Endothelial cell of hepatic sinusoid (primary cell): ENCODE measurements at regions not wholly inside any gene's neighbourhood (a gene's known extent, or its start where the extent isn't known, plus 50 kb on each side); places are given as distances from the start of the nearest gene placed in this dataset.

Experiments
- in situ Hi-C: cut with HindIII; loops from 2 replicates; pipeline ENCODE4 v1.10.0; 2017; ENCODE audit warnings: low sequenced_read_pairs

- in situ Hi-C loops = no loop called here
Measured at GRCh38 chr4:144562019-144562705, 83.8 kb upstream of the HHIP start.

- in situ Hi-C loops = no loop called here
Measured at GRCh38 chr4:144564358-144564757, 81.6 kb upstream of the HHIP start.

DNA sequence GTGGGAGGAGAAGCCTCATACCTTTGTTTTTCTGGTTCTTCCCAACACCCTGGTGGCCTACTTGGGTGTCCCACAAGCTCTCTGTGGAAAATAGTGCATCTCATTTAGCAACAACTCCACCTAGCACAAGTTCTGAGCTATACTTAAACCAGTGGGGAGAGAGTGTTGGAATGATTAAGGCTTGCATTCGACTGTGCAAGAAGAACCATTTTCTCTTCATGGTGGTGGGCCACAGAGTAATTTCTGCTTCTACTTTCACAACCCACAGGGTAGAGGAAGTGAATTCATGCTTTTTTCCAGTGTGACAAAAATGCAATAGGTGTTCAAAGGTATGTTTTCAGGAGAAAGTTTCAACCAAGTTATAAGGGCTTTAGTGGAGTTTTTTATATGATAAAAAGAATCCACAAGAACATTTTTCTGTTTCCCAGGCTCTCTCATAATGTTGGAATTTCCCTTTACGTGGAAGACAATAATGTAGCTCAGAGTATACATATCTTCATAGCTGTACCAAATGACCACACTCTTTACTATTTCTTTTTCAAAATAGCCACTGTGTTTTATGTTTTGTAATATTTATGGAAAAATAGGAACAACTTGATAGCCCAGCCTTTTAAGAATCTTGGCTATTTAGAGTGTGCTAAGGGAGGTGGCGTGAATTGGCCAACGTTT lies 80.3 kb upstream of the HHIP start:
- in situ Hi-C loops = no loop called here

GRCh38 chr4:144572660-144573059 lies 73.3 kb upstream of the HHIP start:
- in situ Hi-C loops = no loop called here

DNA sequence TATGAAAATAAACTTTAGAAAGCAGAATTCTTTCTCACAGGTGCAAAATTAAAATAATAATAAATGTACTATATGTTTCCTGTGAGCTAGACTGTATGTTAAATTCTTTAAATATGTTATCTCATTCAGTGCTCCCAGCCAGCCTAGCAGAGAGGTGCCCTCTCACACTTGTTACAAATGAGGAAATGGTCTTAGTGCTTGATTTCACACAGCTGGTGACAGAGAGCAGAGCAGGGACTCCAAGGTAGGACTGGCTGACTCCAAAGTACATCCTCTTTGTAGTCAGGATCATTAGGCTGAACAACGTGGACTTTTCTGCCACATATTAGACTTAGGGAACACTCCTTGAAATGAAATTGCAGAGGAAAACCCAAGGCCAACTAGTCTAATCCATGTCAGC lies 72.0 kb upstream of the HHIP start:
- in situ Hi-C loops = no loop called here

- in situ Hi-C loops = no loop called here
Measured at GRCh38 chr4:144574509-144574908, 71.4 kb upstream of the HHIP start.

DNA sequence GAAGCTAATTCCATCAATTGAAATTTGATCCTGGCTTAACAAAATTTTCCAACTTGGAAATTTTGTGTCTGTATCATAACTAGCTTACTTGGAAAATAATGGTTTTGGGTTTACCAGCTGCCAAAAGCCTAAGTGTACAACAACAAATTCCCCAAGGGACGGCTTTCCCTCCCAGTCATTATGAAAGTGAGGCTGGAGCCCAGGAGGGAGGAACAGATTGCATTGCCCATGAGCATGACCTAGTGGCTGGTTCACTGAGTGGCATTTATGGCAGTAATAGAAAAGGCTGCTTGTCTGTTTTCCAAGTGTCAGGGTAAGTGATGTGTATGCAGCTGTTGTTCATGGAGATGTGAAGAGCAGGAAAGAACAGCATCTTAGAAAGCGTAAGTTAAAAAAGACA lies 70.8 kb upstream of the HHIP start:
- in situ Hi-C loops = no loop called here

DNA sequence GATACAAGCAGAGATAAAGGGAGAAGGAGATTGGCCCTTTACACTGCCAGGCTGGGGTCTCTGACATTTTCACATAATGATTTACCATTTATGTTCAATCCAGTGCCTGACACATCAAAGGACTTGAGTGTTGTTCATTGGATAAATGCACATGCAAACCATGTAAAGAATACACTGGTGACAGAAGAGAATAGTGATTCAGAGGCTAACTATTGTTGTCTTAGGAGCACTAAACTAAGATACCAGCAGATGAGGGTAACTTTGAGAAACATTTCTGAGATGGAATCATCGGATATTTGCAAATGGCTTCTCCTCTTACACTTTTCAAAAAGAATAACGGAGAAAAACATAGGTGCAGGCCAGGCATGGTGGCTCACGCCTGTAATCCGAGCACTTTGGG lies 67.3 kb upstream of the HHIP start:
- in situ Hi-C loops = no loop called here

DNA sequence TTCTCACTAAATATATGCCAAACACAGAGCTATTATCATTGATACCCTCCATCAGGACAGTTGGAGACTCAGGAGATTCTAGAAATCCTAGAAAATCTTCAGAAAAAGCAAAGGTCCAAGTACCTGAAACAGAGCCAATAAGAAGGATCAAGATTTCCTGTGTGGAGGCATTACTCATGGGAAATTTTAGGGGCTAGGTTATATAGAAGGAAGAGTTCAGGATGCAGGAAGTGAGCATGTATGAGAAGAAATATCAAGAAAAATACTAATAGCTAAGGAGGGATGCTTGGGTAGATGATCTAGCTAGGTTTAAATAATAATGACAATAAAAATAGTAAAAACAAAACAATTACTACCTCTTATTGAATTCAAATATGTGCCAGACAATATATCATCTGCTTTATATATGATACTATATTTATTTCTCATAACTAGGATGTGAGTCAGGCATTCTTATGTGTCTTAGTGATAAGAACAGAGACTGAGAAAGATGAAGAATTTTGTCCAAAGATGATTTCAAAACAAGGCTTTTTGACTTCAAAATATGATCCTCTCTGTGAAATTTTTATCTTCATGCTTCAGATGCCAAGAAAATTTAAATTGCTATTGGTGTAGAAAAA lies 66.4 kb upstream of the HHIP start:
- in situ Hi-C loops = no loop called here

- in situ Hi-C loops = no loop called here
Measured at GRCh38 chr4:144580430-144580829, 65.5 kb upstream of the HHIP start.

DNA sequence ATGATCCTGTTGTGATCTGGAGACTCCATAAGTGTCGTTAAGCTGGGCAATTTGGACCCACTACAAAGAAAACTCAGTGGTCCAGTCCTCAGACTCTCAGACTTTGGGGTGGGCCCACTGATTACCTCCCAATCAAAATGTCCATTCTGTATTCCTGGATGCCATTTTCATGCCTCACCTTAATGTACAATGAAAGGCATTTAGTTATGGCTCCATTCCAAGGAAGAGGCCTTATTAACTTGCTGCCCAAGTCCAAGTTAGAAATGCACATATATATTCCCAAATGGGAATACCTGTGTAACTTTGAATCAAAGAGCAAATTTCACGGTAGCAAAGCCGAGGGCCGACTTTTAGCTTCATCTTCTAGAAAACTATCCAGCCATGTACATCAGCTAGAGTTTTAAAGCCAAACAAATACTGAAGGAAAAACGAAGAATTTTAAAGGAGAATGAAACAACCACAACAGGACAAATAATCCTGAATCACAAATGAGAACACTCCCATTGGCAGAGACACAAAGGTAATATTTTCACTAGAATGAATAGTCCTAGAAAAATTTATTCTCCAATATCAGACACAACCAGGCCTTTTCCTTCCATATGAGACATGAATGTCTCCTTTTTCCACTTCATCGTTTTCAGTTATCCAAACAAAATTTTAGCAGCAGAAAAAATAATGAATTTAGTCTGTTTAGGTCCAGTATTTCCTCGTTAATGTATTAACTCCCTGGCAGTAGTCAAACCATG lies 63.7 kb upstream of the HHIP start:
- in situ Hi-C loops = no loop called here

GRCh38 chr4:144582975-144583374 lies 63.0 kb upstream of the HHIP start:
- in situ Hi-C loops = no loop called here

GRCh38 chr4:144583658-144584057 lies 62.3 kb upstream of the HHIP start:
- in situ Hi-C loops = no loop called here

DNA sequence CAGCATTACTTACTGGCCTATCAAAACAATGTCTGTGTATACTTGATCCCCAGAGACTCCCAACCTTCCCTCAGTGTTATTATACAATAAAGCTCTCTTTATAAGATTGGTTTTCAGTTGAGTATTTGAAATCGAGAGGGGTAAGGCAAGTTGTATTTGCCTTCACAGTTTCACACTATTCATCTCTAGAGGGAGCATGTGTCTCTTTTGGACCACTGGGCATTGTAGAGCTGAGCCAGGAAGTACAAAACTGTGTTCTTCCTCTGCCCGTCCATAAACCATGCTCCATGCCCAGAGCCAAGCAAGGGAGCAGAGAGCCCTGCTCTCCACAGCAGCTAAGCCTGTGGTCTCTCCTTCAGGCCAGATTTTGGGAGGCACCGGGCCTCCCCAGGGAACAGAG lies 61.5 kb upstream of the HHIP start:
- in situ Hi-C loops = no loop called here

DNA sequence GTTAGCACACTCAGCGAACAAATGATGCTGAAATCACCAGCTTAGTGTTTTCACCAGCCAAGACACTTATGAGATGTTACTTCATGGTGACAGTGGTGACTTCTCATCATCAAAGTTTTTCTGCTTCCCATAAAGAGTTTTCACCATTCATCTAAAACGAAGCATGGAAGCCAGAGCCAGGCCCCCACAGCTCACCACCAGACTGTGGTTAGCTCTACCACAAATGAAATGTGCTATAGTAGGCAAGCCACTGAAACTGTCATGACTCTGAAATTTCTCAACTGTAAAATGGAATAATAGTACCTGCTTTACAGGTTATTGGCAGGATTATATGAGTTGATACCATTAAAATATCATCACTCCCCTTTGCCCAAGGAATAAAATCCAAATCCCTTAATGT lies 56.4 kb upstream of the HHIP start:
- in situ Hi-C loops = no loop called here

DNA sequence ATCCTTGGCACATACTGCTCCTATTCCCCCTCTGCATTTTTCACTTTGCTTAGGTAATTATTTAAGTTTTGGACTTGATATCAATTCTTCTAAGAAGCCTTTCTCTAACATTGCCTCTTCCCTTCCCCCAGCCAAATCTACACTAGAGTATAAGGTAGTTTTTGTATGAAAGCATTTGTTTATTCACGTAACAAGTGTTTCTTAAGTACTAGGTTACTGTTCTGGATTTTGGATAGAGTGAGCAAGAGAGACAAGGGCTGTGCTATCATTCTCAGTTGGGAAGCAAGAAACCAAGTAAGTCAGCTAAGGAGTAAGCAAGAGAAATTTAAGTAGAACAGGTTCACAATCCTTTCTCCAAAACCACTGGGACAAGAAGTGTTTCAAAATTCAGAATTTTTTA lies 55.9 kb upstream of the HHIP start:
- in situ Hi-C loops = no loop called here

DNA sequence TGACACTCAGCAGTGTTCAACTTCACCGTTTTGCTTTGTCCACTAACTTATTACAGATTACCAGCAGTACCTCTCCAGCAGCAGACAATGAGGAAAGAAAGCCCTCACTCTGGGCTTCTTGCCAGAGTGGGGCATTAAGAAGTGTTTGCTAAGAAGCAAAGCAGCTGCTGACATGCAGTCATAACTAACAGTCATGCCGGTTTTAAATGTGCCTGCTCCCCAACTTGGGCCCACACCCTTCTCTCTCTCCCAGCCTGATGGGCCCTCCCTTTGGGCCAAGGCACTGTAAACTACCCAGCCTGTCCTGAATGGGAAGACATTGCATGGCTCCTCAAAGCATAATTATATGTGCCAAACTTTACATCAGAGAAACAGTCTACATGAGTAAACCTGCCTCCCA lies 54.6 kb upstream of the HHIP start:
- in situ Hi-C loops = no loop called here

GRCh38 chr4:144592264-144592663 lies 53.7 kb upstream of the HHIP start:
- in situ Hi-C loops = no loop called here

- in situ Hi-C loops = no loop called here
Measured at GRCh38 chr4:144594471-144594986, 51.4 kb upstream of the HHIP start.

GRCh38 chr4:144595681-144596080 lies 50.3 kb upstream of the HHIP start:
- in situ Hi-C loops = loop anchor here (5.0 kb wide), 1 partner anchor 87 kb away; no protein-coding TSS in a partner anchor
